Liver (tissue), 3 donors: ENCODE measurements at regions not wholly inside any gene's neighbourhood (a gene's known extent, or its start where the extent isn't known, plus 50 kb on each side); places are given as distances from the start of the nearest gene placed in this dataset.

Experiments
- ATF3 ChIP-seq: IDR thresholded peaks from 2 replicates; pipeline ENCODE4 v1.6.1; 2016; ENCODE audit warnings: antibody characterized with exemption
- CTCF ChIP-seq: fragments of 150-350 bp; IDR thresholded peaks from 2 replicates; pipeline ENCODE4 v1.5.1; 2017; ENCODE audit warnings: improper control_type of control experiment, low read depth, low read length; ENCODE audit not compliant: missing input control
- EGR1 ChIP-seq, 2 donors: IDR thresholded peaks; 2 replicates each; pipeline ENCODE4 v1.6.1; 2016 to 2018; ENCODE audit warnings: antibody characterized with exemption in 2 of 2, low read depth in 2 of 2
- JUND ChIP-seq, 2 donors: IDR thresholded peaks; 2 replicates each; pipeline ENCODE4 v1.6.1; 2016; ENCODE audit warnings: antibody characterized with exemption in 2 of 2
- MAX ChIP-seq: IDR thresholded peaks from 2 replicates; pipeline ENCODE4 v1.6.1; 2016; ENCODE audit warnings: antibody characterized with exemption
- NR2F2 ChIP-seq: IDR thresholded peaks from 2 replicates; pipeline ENCODE4 v1.6.1; 2016; ENCODE audit warnings: antibody characterized with exemption
- RAD21 ChIP-seq, 2 donors: IDR thresholded peaks; 2 replicates each; pipeline ENCODE4 v1.6.1; 2016; ENCODE audit warnings: antibody characterized with exemption in 2 of 2, mild to moderate bottlenecking in 2 of 2
- REST ChIP-seq: IDR thresholded peaks from 2 replicates; pipeline ENCODE4 v1.6.1; 2016; ENCODE audit warnings: antibody characterized with exemption, mild to moderate bottlenecking
- RXRA ChIP-seq, 2 donors: IDR thresholded peaks; 2 replicates each; pipeline ENCODE4 v1.6.1; 2017 to 2018; ENCODE audit warnings: antibody characterized with exemption in 2 of 2, mild to moderate bottlenecking in 1 of 2
- SP1 ChIP-seq: IDR thresholded peaks from 2 replicates; pipeline ENCODE4 v1.6.1; 2018; ENCODE audit warnings: antibody characterized with exemption, mild to moderate bottlenecking
- YY1 ChIP-seq: IDR thresholded peaks from 2 replicates; pipeline ENCODE4 v1.6.1; 2016; ENCODE audit warnings: antibody characterized with exemption, mild to moderate bottlenecking
- ZBTB33 ChIP-seq: IDR thresholded peaks from 2 replicates; pipeline ENCODE4 v1.6.1; 2016; ENCODE audit warnings: antibody characterized with exemption
- donor health status: healthy.
- donor health status: healthy.

GRCh38 chr1:14065486-14065885, 365.5 kb downstream of the PRDM2 start:
- TF ChIP-seq CTCF (no peak), MAX (no peak), REST (no peak), JUND (IDR thresholded peaks at IDR 0.05) (no peak), RAD21 (IDR thresholded peaks at IDR 0.05) (no peak), EGR1 (IDR thresholded peaks at IDR 0.05; ENCODE audit: low read depth in 2 of 2) (no peak), RXRA (IDR thresholded peaks at IDR 0.05) (no peak), ATF3 (no peak), ZBTB33 (no peak), YY1 (no peak), NR2F2 (no peak), SP1 (no peak)
